Prostate gland (tissue), 2 donors: ENCODE measurements at regions not wholly inside any gene's neighbourhood (a gene's known extent, or its start where the extent isn't known, plus 50 kb on each side); places are given as distances from the start of the nearest gene placed in this dataset.

Experiments
- POLR2A ChIP-seq: fragments of 450-650 bp; IDR thresholded peaks from one replicate; pipeline ENCODE4 v1.6.1; 2016; ENCODE audit warnings: antibody characterized with exemption, mild to moderate bottlenecking
- POLR2AphosphoS5 ChIP-seq: sonication (generic); formaldehyde crosslinking; IDR thresholded peaks from one replicate; pipeline ENCODE4 v1.6.1; 2017; ENCODE audit warnings: antibody characterized with exemption
- TF ChIP-seq, protein P1 (sequence below), 4 experiments: fragments of 200-600 bp in 2 of 4; fragments of 450-650 bp in 2 of 4; sonication (generic) in 2 of 4; IDR thresholded peaks; 1 replicate in 3 of 4; 2 replicates in 1 of 4; pipeline ENCODE4 v1.5.1; 2016 to 2019; ENCODE audit warnings: antibody characterized with exemption in 4 of 4, mild to moderate bottlenecking in 2 of 4, moderate library complexity in 2 of 4

DNA sequence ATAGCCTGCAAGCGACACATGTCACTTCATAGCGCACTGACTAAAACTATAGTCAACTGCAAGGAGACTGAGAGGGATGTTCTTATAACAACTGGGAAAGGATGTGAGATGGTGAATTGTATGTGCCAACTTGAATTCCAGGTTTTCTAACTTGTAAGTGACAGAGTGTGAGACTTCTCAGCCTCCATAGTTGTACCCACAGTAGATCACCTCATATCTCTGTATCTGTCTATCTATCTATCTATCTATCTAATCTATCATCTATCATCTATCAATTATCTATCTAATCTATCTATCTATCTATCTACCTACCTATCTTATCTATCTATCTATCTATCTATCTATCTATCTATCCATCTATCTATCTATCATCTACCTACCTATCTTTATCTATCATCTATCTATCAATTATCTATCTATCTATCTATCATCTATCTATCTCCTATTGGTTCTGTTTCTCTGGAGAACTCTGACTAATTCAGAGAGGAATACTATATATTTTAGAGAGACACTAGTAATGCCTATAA is 162.3 kb downstream of the CTH start:
- TF ChIP-seq, protein P1, sequence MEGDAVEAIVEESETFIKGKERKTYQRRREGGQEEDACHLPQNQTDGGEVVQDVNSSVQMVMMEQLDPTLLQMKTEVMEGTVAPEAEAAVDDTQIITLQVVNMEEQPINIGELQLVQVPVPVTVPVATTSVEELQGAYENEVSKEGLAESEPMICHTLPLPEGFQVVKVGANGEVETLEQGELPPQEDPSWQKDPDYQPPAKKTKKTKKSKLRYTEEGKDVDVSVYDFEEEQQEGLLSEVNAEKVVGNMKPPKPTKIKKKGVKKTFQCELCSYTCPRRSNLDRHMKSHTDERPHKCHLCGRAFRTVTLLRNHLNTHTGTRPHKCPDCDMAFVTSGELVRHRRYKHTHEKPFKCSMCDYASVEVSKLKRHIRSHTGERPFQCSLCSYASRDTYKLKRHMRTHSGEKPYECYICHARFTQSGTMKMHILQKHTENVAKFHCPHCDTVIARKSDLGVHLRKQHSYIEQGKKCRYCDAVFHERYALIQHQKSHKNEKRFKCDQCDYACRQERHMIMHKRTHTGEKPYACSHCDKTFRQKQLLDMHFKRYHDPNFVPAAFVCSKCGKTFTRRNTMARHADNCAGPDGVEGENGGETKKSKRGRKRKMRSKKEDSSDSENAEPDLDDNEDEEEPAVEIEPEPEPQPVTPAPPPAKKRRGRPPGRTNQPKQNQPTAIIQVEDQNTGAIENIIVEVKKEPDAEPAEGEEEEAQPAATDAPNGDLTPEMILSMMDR (IDR thresholded peaks at IDR 0.05): no peak
- no peak for TF ChIP-seq POLR2A
- TF ChIP-seq POLR2AphosphoS5: no peak
